GM23338 (cell line): ENCODE measurements at regions not wholly inside any gene's neighbourhood (a gene's known extent, or its start where the extent isn't known, plus 50 kb on each side); places are given as distances from the start of the nearest gene placed in this dataset.
"Not testable (repeated sequence)": the region's sequence is repeated elsewhere in the genome, so short reads cannot be mapped to it uniquely, and the experiment has no call there.

Experiments
- ATAC-seq: fragments of 200-7000 bp; cut with Tn5 transposase; 3 replicates; pipeline ENCODE4 v1.9.1; 2020
- DNase-seq: peaks from one replicate; pipeline ENCODE4 v3.0.0-alpha.2; 2015; ENCODE audit warnings: low spot score
- H2AFZ ChIP-seq: fragments of 200-600 bp; sonication (generic); 2 replicates; pipeline ENCODE4 v1.8.0; 2016; ENCODE audit warnings: antibody characterized with exemption, mild to moderate bottlenecking, moderate library complexity
- H3F3A ChIP-seq: fragments of 200-600 bp; sonication (generic); replicated peaks from 2 replicates; pipeline ENCODE4 v1.8.0; 2017; ENCODE audit warnings: antibody characterized with exemption, mixed run types, low read depth
- H3K27ac ChIP-seq: fragments of 200-600 bp; sonication (generic); 2 replicates; pipeline ENCODE4 v1.6.1; 2016; ENCODE audit warnings: low read depth
- H3K27me3 ChIP-seq: fragments of 200-600 bp; sonication (generic); 2 replicates; pipeline ENCODE4 v1.8.0; 2016; ENCODE audit warnings: mild to moderate bottlenecking, mixed run types, moderate library complexity; ENCODE audit not compliant: insufficient read depth
- H3K36me3 ChIP-seq: fragments of 200-600 bp; sonication (generic); 2 replicates; pipeline ENCODE4 v1.8.0; 2016; ENCODE audit warnings: mild to moderate bottlenecking; ENCODE audit not compliant: insufficient read depth
- H3K4me1 ChIP-seq: fragments of 200-600 bp; sonication (generic); 2 replicates; pipeline ENCODE4 v1.8.0; 2016; ENCODE audit warnings: mild to moderate bottlenecking, moderate library complexity; ENCODE audit not compliant: insufficient read depth
- H3K4me2 ChIP-seq: fragments of 200-600 bp; sonication (generic); 2 replicates; pipeline ENCODE4 v1.7.1; 2017; ENCODE audit warnings: mixed run types
- H3K4me3 ChIP-seq: fragments of 200-600 bp; sonication (generic); 2 replicates; pipeline ENCODE4 v1.6.1; 2016; ENCODE audit warnings: mixed run types
- H3K79me2 ChIP-seq: fragments of 200-600 bp; sonication (generic); replicated peaks from 2 replicates; pipeline ENCODE4 v1.8.0; 2017; ENCODE audit warnings: mild to moderate bottlenecking; ENCODE audit not compliant: insufficient read depth
- H3K9me2 ChIP-seq: fragments of 200-600 bp; sonication (generic); 2 replicates; pipeline ENCODE4 v1.8.0; 2017; ENCODE audit not compliant: insufficient read depth
- H4K20me1 ChIP-seq: fragments of 200-600 bp; sonication (generic); replicated peaks from 2 replicates; pipeline ENCODE4 v1.8.0; 2017; ENCODE audit warnings: mild to moderate bottlenecking; ENCODE audit not compliant: insufficient read depth
- H3K27ac Mint-ChIP-seq: 2 replicates; pipeline ENCODE4 v1.8.0; 2020; ENCODE audit warnings: inconsistent platforms, mild to moderate bottlenecking, moderate library complexity, mixed read lengths
- H3K27me3 Mint-ChIP-seq: 3 replicates; pipeline ENCODE4 v1.8.0; 2022; ENCODE audit warnings: low read depth, mild to moderate bottlenecking, moderate library complexity, mixed read lengths, inconsistent platforms; ENCODE audit not compliant: insufficient read depth, poor library complexity
- H3K36me3 Mint-ChIP-seq: 3 replicates; pipeline ENCODE4 v1.8.0; 2021; ENCODE audit warnings: low read depth, mild to moderate bottlenecking, inconsistent platforms, moderate library complexity, mixed read lengths
- H3K4me1 Mint-ChIP-seq: 3 replicates; pipeline ENCODE4 v1.8.0; 2020; ENCODE audit warnings: mild to moderate bottlenecking, inconsistent platforms, mixed read lengths
- H3K4me3 Mint-ChIP-seq: 3 replicates; pipeline ENCODE4 v1.8.0; 2021; ENCODE audit warnings: moderate library complexity, mild to moderate bottlenecking, inconsistent platforms, mixed read lengths
- H3K9me3 Mint-ChIP-seq: 3 replicates; pipeline ENCODE4 v1.8.0; 2020; ENCODE audit warnings: moderate library complexity, mild to moderate bottlenecking, inconsistent platforms, mixed read lengths
- CTCF ChIP-seq, 2 experiments: fragments of 200-600 bp in 1 of 2; sonication (generic) in 1 of 2; conservative IDR thresholded peaks; 2 replicates each; pipeline versions ENCODE4 v1.5.1 to v1.6.1; 2016 to 2017; ENCODE audit warnings: antibody characterized with exemption in 2 of 2, low read depth in 2 of 2, mild to moderate bottlenecking in 2 of 2, moderate library complexity in 1 of 2
- JUNB ChIP-seq: IDR thresholded peaks from one replicate; pipeline ENCODE4 v1.6.1; 2016; ENCODE audit warnings: antibody characterized with exemption; ENCODE audit not compliant: unreplicated experiment
- NANOG ChIP-seq: IDR thresholded peaks from 2 replicates; pipeline ENCODE4 v1.6.1; 2016; ENCODE audit warnings: antibody characterized with exemption, borderline replicate concordance
- POLR2AphosphoS5 ChIP-seq: IDR thresholded peaks from 2 replicates; pipeline ENCODE4 v1.6.1; 2016; ENCODE audit warnings: antibody characterized with exemption, low read depth
- REST ChIP-seq: IDR thresholded peaks from one replicate; pipeline ENCODE4 v1.6.1; 2018; ENCODE audit warnings: antibody characterized with exemption; ENCODE audit not compliant: unreplicated experiment
- TF ChIP-seq, protein P1 (sequence below): IDR thresholded peaks from 2 replicates; pipeline ENCODE4 v1.6.1; 2016; ENCODE audit warnings: antibody characterized with exemption
- TF ChIP-seq, protein P2 (sequence below): fragments of 250-450 bp; sonication (Bioruptor Pico); IDR thresholded peaks from 2 replicates; pipeline ENCODE4 v1.5.0; 2020; ENCODE audit warnings: mild to moderate bottlenecking, moderate library complexity

- TF ChIP-seq REST (no peak), POLR2AphosphoS5 (no peak), JUNB (no peak)
- TF ChIP-seq, protein P1, sequence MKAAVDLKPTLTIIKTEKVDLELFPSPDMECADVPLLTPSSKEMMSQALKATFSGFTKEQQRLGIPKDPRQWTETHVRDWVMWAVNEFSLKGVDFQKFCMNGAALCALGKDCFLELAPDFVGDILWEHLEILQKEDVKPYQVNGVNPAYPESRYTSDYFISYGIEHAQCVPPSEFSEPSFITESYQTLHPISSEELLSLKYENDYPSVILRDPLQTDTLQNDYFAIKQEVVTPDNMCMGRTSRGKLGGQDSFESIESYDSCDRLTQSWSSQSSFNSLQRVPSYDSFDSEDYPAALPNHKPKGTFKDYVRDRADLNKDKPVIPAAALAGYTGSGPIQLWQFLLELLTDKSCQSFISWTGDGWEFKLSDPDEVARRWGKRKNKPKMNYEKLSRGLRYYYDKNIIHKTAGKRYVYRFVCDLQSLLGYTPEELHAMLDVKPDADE: no peak
These were observed 863.9 kb downstream of the RAPGEF2 start (continued) for GRCh38 chr4:159966746-159967145.

DNA sequence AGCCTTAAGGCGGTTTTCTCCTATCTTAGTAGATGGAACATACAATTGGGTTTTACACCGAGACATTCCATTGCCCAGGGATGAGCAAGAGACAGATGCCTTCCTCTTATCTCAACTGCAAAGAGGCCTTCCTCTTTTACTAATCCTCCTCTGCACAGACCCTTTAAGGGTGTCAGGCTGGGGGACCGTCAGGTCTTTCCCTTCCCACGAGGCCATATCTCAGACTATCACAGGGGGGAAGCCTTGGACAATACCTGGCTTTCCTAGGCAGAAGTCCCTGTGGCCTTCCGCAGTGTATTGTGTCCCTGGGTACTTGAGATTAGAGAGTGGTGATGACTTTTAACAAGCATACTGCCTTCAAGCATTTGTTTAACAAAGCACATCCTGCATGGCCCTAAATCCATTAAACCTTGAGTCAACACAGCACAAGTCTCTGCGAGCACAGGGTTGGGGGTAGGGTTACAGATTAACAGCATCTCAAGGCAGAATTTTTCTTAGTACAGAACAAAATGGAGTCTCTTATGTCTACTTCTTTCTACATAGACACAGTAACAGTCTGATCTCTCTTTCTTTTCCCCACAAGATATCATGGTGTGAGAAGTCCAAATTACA, 874.1 kb downstream of the RAPGEF2 start:
- Mint-ChIP-seq H3K9me3 (peaks cover 24% of the 10 kb centered on the region), H3K36me3 (peaks cover 37% of the 10 kb centered on the region), H3K4me1 (peaks cover 40% of the 10 kb centered on the region), H3K27ac (0 out of 2 replicates have a peak overlapping the region, but pooled peaks have one; percentile 24)
- H3K79me2 ChIP-seq, H3K27me3 Mint-ChIP-seq, H3F3A ChIP-seq, H3K36me3 ChIP-seq, H4K20me1 ChIP-seq, H3K9me2 ChIP-seq, H2AFZ ChIP-seq, ATAC-seq, H3K4me3 Mint-ChIP-seq, H3K4me3 ChIP-seq, H3K27me3 ChIP-seq: not testable (repeated sequence)
- DNase-seq: peak; percentile 5
- Histone ChIP-seq H3K27ac (peak overlapping the region; percentile 34; the same call in 1 of the 2 replicates), H3K4me1 (peaks cover 24% of the 10 kb centered on the region), H3K4me2 (peak overlapping the region; percentile 33; the same call in 1 of the 2 replicates)
- TF ChIP-seq NANOG: peak; percentile 76
- TF ChIP-seq, protein P2, sequence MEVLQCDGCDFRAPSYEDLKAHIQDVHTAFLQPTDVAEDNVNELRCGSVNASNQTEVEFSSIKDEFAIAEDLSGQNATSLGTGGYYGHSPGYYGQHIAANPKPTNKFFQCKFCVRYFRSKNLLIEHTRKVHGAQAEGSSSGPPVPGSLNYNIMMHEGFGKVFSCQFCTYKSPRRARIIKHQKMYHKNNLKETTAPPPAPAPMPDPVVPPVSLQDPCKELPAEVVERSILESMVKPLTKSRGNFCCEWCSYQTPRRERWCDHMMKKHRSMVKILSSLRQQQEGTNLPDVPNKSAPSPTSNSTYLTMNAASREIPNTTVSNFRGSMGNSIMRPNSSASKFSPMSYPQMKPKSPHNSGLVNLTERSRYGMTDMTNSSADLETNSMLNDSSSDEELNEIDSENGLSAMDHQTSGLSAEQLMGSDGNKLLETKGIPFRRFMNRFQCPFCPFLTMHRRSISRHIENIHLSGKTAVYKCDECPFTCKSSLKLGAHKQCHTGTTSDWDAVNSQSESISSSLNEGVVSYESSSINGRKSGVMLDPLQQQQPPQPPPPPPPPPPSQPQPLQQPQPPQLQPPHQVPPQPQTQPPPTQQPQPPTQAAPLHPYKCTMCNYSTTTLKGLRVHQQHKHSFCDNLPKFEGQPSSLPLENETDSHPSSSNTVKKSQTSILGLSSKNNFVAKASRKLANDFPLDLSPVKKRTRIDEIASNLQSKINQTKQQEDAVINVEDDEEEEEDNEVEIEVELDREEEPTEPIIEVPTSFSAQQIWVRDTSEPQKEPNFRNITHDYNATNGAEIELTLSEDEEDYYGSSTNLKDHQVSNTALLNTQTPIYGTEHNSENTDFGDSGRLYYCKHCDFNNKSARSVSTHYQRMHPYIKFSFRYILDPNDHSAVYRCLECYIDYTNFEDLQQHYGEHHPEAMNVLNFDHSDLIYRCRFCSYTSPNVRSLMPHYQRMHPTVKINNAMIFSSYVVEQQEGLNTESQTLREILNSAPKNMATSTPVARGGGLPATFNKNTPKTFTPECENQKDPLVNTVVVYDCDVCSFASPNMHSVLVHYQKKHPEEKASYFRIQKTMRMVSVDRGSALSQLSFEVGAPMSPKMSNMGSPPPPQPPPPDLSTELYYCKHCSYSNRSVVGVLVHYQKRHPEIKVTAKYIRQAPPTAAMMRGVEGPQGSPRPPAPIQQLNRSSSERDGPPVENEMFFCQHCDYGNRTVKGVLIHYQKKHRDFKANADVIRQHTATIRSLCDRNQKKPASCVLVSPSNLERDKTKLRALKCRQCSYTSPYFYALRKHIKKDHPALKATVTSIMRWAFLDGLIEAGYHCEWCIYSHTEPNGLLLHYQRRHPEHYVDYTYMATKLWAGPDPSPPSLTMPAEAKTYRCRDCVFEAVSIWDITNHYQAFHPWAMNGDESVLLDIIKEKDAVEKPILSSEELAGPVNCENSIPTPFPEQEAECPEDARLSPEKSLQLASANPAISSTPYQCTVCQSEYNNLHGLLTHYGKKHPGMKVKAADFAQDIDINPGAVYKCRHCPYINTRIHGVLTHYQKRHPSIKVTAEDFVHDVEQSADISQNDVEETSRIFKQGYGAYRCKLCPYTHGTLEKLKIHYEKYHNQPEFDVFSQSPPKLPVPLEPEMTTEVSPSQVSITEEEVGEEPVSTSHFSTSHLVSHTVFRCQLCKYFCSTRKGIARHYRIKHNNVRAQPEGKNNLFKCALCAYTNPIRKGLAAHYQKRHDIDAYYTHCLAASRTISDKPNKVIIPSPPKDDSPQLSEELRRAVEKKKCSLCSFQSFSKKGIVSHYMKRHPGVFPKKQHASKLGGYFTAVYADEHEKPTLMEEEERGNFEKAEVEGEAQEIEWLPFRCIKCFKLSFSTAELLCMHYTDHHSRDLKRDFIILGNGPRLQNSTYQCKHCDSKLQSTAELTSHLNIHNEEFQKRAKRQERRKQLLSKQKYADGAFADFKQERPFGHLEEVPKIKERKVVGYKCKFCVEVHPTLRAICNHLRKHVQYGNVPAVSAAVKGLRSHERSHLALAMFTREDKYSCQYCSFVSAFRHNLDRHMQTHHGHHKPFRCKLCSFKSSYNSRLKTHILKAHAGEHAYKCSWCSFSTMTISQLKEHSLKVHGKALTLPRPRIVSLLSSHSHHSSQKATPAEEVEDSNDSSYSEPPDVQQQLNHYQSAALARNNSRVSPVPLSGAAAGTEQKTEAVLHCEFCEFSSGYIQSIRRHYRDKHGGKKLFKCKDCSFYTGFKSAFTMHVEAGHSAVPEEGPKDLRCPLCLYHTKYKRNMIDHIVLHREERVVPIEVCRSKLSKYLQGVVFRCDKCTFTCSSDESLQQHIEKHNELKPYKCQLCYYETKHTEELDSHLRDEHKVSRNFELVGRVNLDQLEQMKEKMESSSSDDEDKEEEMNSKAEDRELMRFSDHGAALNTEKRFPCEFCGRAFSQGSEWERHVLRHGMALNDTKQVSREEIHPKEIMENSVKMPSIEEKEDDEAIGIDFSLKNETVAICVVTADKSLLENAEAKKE: 0 out of 2 replicates have a peak, but pooled peaks have one; percentile 46
- peak in 1 of 2 experiments; percentile 41; a peak in 2 of 4 replicates for TF ChIP-seq CTCF (conservative IDR thresholded peaks at IDR 0.05; ENCODE audit: low read depth in 2 of 2)
